ENCODE measurements at regions not wholly inside any gene's neighbourhood (a gene's known extent, or its start where the extent isn't known, plus 50 kb on each side); places are given as distances from the start of the nearest gene placed in this dataset.

DNA sequence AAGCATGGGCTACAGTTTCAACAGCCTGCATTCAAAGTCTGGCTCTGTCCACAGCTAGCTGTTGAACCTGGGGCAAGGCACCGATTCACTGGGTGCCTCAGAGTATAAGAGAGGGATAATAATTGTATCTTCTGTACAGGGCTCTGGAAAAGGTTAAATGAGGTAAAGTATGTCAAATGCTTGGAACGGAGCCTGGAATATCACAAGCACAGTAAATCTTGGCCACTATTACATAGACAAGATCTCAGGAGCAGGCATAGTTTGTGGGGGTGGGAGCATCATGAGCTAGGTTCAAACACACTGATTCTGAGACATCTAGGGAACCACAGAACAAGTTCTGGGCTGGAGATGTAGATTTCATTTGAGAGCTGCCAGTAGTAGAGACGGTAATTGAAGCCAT, 203.7 kb upstream of the NUDT4 start:
- Histone ChIP-seq H3K4me2 (ENCODE audit: low read length) (no peak overlapping the region), H3K9me2 (ENCODE audit: insufficient read depth, low read length) (no peaks in the 10 kb centered on the region), H3K9me3 (ENCODE audit: low read length) (no peaks in the 10 kb centered on the region), H3K36me3 (ENCODE audit: insufficient read depth, low read length) (no peaks in the 10 kb centered on the region), H3F3A (ENCODE audit: insufficient read depth, low read length, poor library complexity, severe bottlenecking) (no peaks in the 10 kb centered on the region), H3K4me3 (ENCODE audit: low read length) (no peak overlapping the region), H3K27me3 (ENCODE audit: insufficient read depth, low read depth, low read length) (no peaks in the 10 kb centered on the region), H4K20me1 (ENCODE audit: insufficient read depth) (no peaks in the 10 kb centered on the region), H3K9ac (ENCODE audit: low read length) (no peak overlapping the region), H3K79me2 (replicated peaks; ENCODE audit: insufficient read depth, low read length) (no peaks in the 10 kb centered on the region), H3K27ac (ENCODE audit: low read length) (no peak overlapping the region), H2AFZ (ENCODE audit: low read depth, low read length) (no peak overlapping the region)
- no peak for TF ChIP-seq EZH2 (IDR thresholded peaks at IDR 0.05; ENCODE audit: borderline replicate concordance, insufficient read depth, low read length, poor library complexity, severe bottlenecking)
- no peak for TF ChIP-seq CTCF (IDR thresholded peaks at IDR 0.05; ENCODE audit: poor library complexity, severe bottlenecking)
- TF ChIP-seq SMC3 (conservative IDR thresholded peaks at IDR 0.05; ENCODE audit: poor library complexity) = no peak
- no peak for TF ChIP-seq EP300 (conservative IDR thresholded peaks at IDR 0.05; ENCODE audit: poor library complexity, severe bottlenecking)
- TF ChIP-seq RAD21 (conservative IDR thresholded peaks at IDR 0.05) = no peak
- TF ChIP-seq, protein P1, sequence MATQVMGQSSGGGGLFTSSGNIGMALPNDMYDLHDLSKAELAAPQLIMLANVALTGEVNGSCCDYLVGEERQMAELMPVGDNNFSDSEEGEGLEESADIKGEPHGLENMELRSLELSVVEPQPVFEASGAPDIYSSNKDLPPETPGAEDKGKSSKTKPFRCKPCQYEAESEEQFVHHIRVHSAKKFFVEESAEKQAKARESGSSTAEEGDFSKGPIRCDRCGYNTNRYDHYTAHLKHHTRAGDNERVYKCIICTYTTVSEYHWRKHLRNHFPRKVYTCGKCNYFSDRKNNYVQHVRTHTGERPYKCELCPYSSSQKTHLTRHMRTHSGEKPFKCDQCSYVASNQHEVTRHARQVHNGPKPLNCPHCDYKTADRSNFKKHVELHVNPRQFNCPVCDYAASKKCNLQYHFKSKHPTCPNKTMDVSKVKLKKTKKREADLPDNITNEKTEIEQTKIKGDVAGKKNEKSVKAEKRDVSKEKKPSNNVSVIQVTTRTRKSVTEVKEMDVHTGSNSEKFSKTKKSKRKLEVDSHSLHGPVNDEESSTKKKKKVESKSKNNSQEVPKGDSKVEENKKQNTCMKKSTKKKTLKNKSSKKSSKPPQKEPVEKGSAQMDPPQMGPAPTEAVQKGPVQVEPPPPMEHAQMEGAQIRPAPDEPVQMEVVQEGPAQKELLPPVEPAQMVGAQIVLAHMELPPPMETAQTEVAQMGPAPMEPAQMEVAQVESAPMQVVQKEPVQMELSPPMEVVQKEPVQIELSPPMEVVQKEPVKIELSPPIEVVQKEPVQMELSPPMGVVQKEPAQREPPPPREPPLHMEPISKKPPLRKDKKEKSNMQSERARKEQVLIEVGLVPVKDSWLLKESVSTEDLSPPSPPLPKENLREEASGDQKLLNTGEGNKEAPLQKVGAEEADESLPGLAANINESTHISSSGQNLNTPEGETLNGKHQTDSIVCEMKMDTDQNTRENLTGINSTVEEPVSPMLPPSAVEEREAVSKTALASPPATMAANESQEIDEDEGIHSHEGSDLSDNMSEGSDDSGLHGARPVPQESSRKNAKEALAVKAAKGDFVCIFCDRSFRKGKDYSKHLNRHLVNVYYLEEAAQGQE (IDR thresholded peaks at IDR 0.05; ENCODE audit: borderline replicate concordance) = no peak
- TF ChIP-seq POLR2AphosphoS5 (IDR thresholded peaks at IDR 0.05) = no peak
- TF ChIP-seq MXI1 (conservative IDR thresholded peaks at IDR 0.05; ENCODE audit: poor library complexity, severe bottlenecking) = no peak
- TF ChIP-seq TAF1 (IDR thresholded peaks at IDR 0.05; ENCODE audit: low read depth) = no peak

DNA sequence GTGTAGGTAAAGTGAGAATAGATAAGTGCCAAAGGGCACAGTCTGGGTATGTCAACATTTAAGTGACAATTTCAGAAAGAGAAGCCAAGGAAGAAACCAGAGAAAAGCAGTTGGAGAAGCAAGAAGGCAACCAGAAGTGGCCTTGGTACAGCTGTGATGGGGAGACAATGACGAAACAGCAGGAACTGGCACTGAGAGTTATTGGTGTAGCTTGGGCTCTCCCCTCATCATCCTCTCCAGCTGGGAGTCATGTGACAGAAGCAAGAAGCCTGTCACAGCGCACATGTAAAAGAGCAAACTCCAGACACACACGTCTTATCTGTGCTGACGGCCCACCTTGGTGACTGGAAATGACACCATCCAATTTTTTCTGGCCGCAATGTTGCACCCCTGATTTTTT, 203.3 kb upstream of the NUDT4 start:
- no peak overlapping the region for H3K4me3 ChIP-seq (ENCODE audit: low read length)
- no peak overlapping the region for H3K4me2 ChIP-seq (ENCODE audit: low read length)
- no peaks in the 10 kb centered on the region for H3K27me3 ChIP-seq (ENCODE audit: insufficient read depth, low read depth, low read length)
- no peaks in the 10 kb centered on the region for H3K9me2 ChIP-seq (ENCODE audit: insufficient read depth, low read length)
- H3K27ac ChIP-seq (ENCODE audit: low read length) = no peak overlapping the region
- H3K9me3 ChIP-seq (ENCODE audit: low read length) = no peaks in the 10 kb centered on the region
- H3K79me2 ChIP-seq (replicated peaks; ENCODE audit: insufficient read depth, low read length) = no peaks in the 10 kb centered on the region
- H3K36me3 ChIP-seq (ENCODE audit: insufficient read depth, low read length) = no peaks in the 10 kb centered on the region
- no peak overlapping the region for H3K9ac ChIP-seq (ENCODE audit: low read length)
- no peak for TF ChIP-seq SMC3 (conservative IDR thresholded peaks at IDR 0.05; ENCODE audit: poor library complexity)
- TF ChIP-seq, protein P1 (IDR thresholded peaks at IDR 0.05; ENCODE audit: borderline replicate concordance) = no peak
- TF ChIP-seq MXI1 (conservative IDR thresholded peaks at IDR 0.05; ENCODE audit: poor library complexity, severe bottlenecking) = no peak
- no peak for TF ChIP-seq EZH2 (IDR thresholded peaks at IDR 0.05; ENCODE audit: borderline replicate concordance, insufficient read depth, low read length, poor library complexity, severe bottlenecking)
- TF ChIP-seq EP300 (conservative IDR thresholded peaks at IDR 0.05; ENCODE audit: poor library complexity, severe bottlenecking) = no peak
- no peak for TF ChIP-seq RAD21 (conservative IDR thresholded peaks at IDR 0.05)
- no peak for TF ChIP-seq TAF1 (IDR thresholded peaks at IDR 0.05; ENCODE audit: low read depth)
- no peak for TF ChIP-seq POLR2AphosphoS5 (IDR thresholded peaks at IDR 0.05)
- no peak for TF ChIP-seq CTCF (IDR thresholded peaks at IDR 0.05; ENCODE audit: poor library complexity, severe bottlenecking)
- H4K20me1 ChIP-seq (ENCODE audit: insufficient read depth) = no peaks in the 10 kb centered on the region
- no peaks in the 10 kb centered on the region for H3F3A ChIP-seq (ENCODE audit: insufficient read depth, low read length, poor library complexity, severe bottlenecking)
- no peak overlapping the region for H2AFZ ChIP-seq (ENCODE audit: low read depth, low read length)

Measured in neural cell (in vitro differentiated cells).